Endothelial cell of umbilical vein (primary cell): ENCODE measurements at regions not wholly inside any gene's neighbourhood (a gene's known extent, or its start where the extent isn't known, plus 50 kb on each side); places are given as distances from the start of the nearest gene placed in this dataset.
A peak's percentile ranks its signal among the peaks of the same experiment; 100 is the strongest.

Experiments
- BruUV-seq: library from RNA; stranded (reverse); fragments of 400-500 nt; replicated peaks from 2 replicates; lab custom pipeline; 2021; lab: Mats Ljungman, UMichigan
- CTCF ChIA-PET: fragments of 300-600, 350-600 bp; sonication (Branson Sonifier 250); formaldehyde crosslinking; loops from one replicate; lab custom pipeline; 2021; ENCODE audit warnings: antibody characterized with exemption, inconsistent platforms; lab: Charles Lee
- POLR2A ChIA-PET: fragments of 300-600, 350-600 bp; sonication (Branson Sonifier 250); formaldehyde crosslinking; loops from one replicate; lab custom pipeline; 2021; ENCODE audit warnings: antibody characterized with exemption, inconsistent platforms; lab: Charles Lee
- DNase-seq: peaks from one replicate; pipeline ENCODE4 v3.0.0-alpha.2; 2011; ENCODE audit warnings: low read depth, low spot score
- FAIRE-seq: peaks from 2 replicates; lab custom pipeline; 2011; peaks lifted over from hg19 to GRCh38; lab: Jason Lieb, UNC
- H2AFZ ChIP-seq: 2 replicates; pipeline ENCODE4 v1.6.0; 2012; ENCODE audit warnings: low read depth, low read length, control low read depth, inconsistent platforms
- H3K27ac ChIP-seq: 2 replicates; pipeline ENCODE4 v1.5.1; 2011; ENCODE audit warnings: low read depth, mild to moderate bottlenecking, control low read depth, low read length, moderate library complexity; ENCODE audit not compliant: insufficient read depth
- H3K27me3 ChIP-seq, 2 experiments: 2 replicates each; pipeline versions ENCODE4 v1.6.0 to v1.6.1; 2011; ENCODE audit warnings: low read length in 2 of 2, mixed read lengths in 1 of 2; ENCODE audit not compliant: control insufficient read depth in 2 of 2, insufficient read depth in 2 of 2
- H3K36me3 ChIP-seq, 2 experiments: 2 replicates in 1 of 2; 3 replicates in 1 of 2; pipeline ENCODE4 v1.5.1; 2011; ENCODE audit warnings: low read length in 2 of 2, mild to moderate bottlenecking in 1 of 2, moderate library complexity in 1 of 2; ENCODE audit not compliant: control insufficient read depth in 2 of 2, insufficient read depth in 2 of 2; ENCODE audit errors: extremely low read depth in 1 of 2
- H3K4me1 ChIP-seq: 3 replicates; pipeline ENCODE4 v1.5.1; 2011; ENCODE audit warnings: mild to moderate bottlenecking, low read length; ENCODE audit not compliant: control insufficient read depth, insufficient read depth; ENCODE audit errors: extremely low read depth
- H3K4me2 ChIP-seq: 2 replicates; pipeline ENCODE4 v1.6.1; 2011; ENCODE audit warnings: low read length, control low read depth, mixed read lengths; ENCODE audit not compliant: insufficient read depth
- H3K4me3 ChIP-seq, 3 experiments: fragments of 200-600 bp in 1 of 3; sonication (generic), shearing (Covaris generic) in 1 of 3; replicated peaks in 1 of 3; 2 replicates each; pipeline ENCODE4 v1.5.1; 2011 to 2016; ENCODE audit warnings: control low read depth in 3 of 3, low read length in 3 of 3, mild to moderate bottlenecking in 2 of 3, inconsistent platforms in 1 of 3, low read depth in 1 of 3, moderate library complexity in 1 of 3; ENCODE audit not compliant: insufficient read depth in 1 of 3
- H3K79me2 ChIP-seq: 2 replicates; pipeline ENCODE4 v1.6.0; 2012; ENCODE audit warnings: low read length, inconsistent platforms; ENCODE audit not compliant: control insufficient read depth, insufficient read depth
- H3K9ac ChIP-seq: replicated peaks from 2 replicates; pipeline ENCODE3; 2011; ENCODE audit warnings: low read length, control low read depth; ENCODE audit not compliant: insufficient read depth; ENCODE audit errors: extremely low read depth
- H3K9me1 ChIP-seq: replicated peaks from 3 replicates; pipeline ENCODE4 v1.6.0; 2011; ENCODE audit warnings: mild to moderate bottlenecking, low read length; ENCODE audit not compliant: control insufficient read depth, insufficient read depth; ENCODE audit errors: extremely low read depth
- H3K9me3 ChIP-seq: replicated peaks from 2 replicates; pipeline ENCODE4 v1.5.1; 2012; ENCODE audit warnings: low read length, inconsistent platforms; ENCODE audit not compliant: control insufficient read depth, insufficient read depth
- H4K20me1 ChIP-seq: replicated peaks from 2 replicates; pipeline ENCODE3; 2011; ENCODE audit warnings: mild to moderate bottlenecking, low read length; ENCODE audit not compliant: control insufficient read depth, insufficient read depth; ENCODE audit errors: extremely low read depth
- CTCF ChIP-seq, 2 donors: IDR thresholded peaks; 1 replicate in 1 of 2; 2 replicates in 1 of 2; pipeline ENCODE4 v1.5.1; 2011; ENCODE audit warnings: low read length in 2 of 2, mild to moderate bottlenecking in 2 of 2, moderate library complexity in 2 of 2, control low read depth in 1 of 2, inconsistent platforms in 1 of 2, low read depth in 1 of 2; ENCODE audit not compliant: insufficient read depth in 1 of 2; ENCODE audit errors: extremely low read depth in 1 of 2
- EZH2 ChIP-seq: IDR thresholded peaks from 2 replicates; pipeline ENCODE4 v1.6.1; 2012; ENCODE audit warnings: borderline replicate concordance, low read depth, mild to moderate bottlenecking, moderate library complexity, low read length, inconsistent platforms; ENCODE audit not compliant: severe bottlenecking
- FOS ChIP-seq: IDR thresholded peaks from 2 replicates; pipeline ENCODE4 v1.6.1; 2011; ENCODE audit warnings: mild to moderate bottlenecking, low read length, moderate library complexity, borderline replicate concordance; ENCODE audit not compliant: insufficient read depth
- GATA2 ChIP-seq: IDR thresholded peaks from 2 replicates; pipeline ENCODE4 v1.7.0; 2011; ENCODE audit warnings: low read depth, mild to moderate bottlenecking, moderate library complexity, mixed read lengths, low read length; ENCODE audit not compliant: insufficient read length, insufficient read depth
- JUN ChIP-seq: IDR thresholded peaks from 2 replicates; pipeline ENCODE4 v1.6.1; 2011; ENCODE audit warnings: borderline replicate concordance, low read depth; ENCODE audit not compliant: insufficient read length, insufficient read depth
- MAX ChIP-seq: IDR thresholded peaks from 2 replicates; pipeline ENCODE4 v1.6.1; 2011; ENCODE audit not compliant: insufficient read depth, insufficient read length
- MYC ChIP-seq: IDR thresholded peaks from one replicate; pipeline ENCODE4 v1.6.1; 2011; ENCODE audit warnings: mild to moderate bottlenecking, low read depth, low read length
- POLR2A ChIP-seq: IDR thresholded peaks from 2 replicates; pipeline ENCODE4 v1.6.1; 2012; ENCODE audit warnings: low read depth, mild to moderate bottlenecking, control low read depth, low read length
- POLR2AphosphoS5 ChIP-seq: IDR thresholded peaks from 2 replicates; pipeline ENCODE4 v1.6.1; 2012; ENCODE audit warnings: low read depth, mild to moderate bottlenecking, control low read depth, low read length, moderate library complexity; ENCODE audit not compliant: insufficient read depth
- dilution Hi-C: fragments of 300-500 bp; cut with MboI; formaldehyde crosslinking; loops from one replicate; pipeline ENCODE4 v1.15.0; 2019; ENCODE audit warnings: low sequenced_read_pairs; ENCODE audit not compliant: extremely low pct_ligation_motif_present
- intact Hi-C: fragments of 100-400 bp; cut with micrococcal nuclease; formaldehyde crosslinking; loops from one replicate; pipeline ENCODE4 v1.10.0; 2022

DNA sequence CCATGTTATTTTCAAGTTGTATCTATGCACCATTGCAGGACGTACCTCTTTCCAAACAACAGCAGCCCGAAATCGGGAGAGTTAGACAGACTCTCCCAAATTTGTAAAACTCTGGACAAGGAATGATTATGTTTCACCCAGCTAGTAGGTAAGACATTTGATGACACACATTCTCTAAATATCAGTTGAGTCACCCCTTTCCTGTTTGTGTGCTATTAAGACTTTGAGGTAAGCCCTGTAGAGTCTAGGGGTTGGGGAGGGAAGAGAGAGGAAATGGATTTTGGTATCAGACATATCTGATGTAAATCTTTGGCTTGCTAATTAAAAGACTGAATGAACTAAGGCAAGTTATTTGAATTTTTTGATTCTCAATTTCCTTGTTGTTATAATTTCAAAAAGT is 999.0 kb downstream of the TUSC7 start:
- H3K79me2 ChIP-seq, result no peaks in the 10 kb centered on the region
- H3K36me3 ChIP-seq, result no peaks in the 10 kb centered on the region
- H3K27ac ChIP-seq, result no peak overlapping the region
- dilution Hi-C loops (no loop called here), intact Hi-C loops (no loop called here)
- CTCF ChIA-PET, result interaction anchor here (1.4 kb wide), 1 partner anchor 27 kb away, joined by 3 read pairs; no protein-coding TSS in a partner anchor
- H3K4me1 ChIP-seq, result no peaks in the 10 kb centered on the region
- no peak overlapping the region for H3K9ac ChIP-seq
- H3K27me3 ChIP-seq, result no peaks in the 10 kb centered on the region
- no peaks in the 10 kb centered on the region for H3K9me1 ChIP-seq
- FAIRE-seq (no peak), DNase-seq (no peak)
- no peaks in the 10 kb centered on the region for H3K9me3 ChIP-seq
- H2AFZ ChIP-seq, result no peak overlapping the region
- TF ChIP-seq FOS, result peak; percentile 45
- no peak for TF ChIP-seq EZH2
- no peak for TF ChIP-seq JUN
- POLR2A ChIA-PET, result no interaction called here
- BruUV-seq, result no TSS peak
- H3K4me3 ChIP-seq, result no peak overlapping the region
- no peaks in the 10 kb centered on the region for H4K20me1 ChIP-seq
- no peak overlapping the region for H3K4me2 ChIP-seq

GRCh38 chr3:117709108-117709507 is 999.5 kb downstream of the TUSC7 start:
- Histone ChIP-seq H3K79me2 (no peaks in the 10 kb centered on the region), H3K4me2 (no peak overlapping the region), H2AFZ (no peak overlapping the region), H3K9me1 (no peaks in the 10 kb centered on the region), H3K4me1 (no peaks in the 10 kb centered on the region), H3K4me3 (no peak overlapping the region), H4K20me1 (no peaks in the 10 kb centered on the region), H3K27me3 (no peaks in the 10 kb centered on the region), H3K36me3 (no peaks in the 10 kb centered on the region), H3K27ac (no peak overlapping the region), H3K9ac (no peak overlapping the region), H3K9me3 (no peaks in the 10 kb centered on the region)
- TF ChIP-seq FOS, result no peak
- TF ChIP-seq POLR2A, result no peak
- TF ChIP-seq POLR2AphosphoS5, result no peak
- TF ChIP-seq GATA2, result no peak
- TF ChIP-seq CTCF (IDR thresholded peaks at IDR 0.05; ENCODE audit: extremely low read depth in 1 of 2, insufficient read depth in 1 of 2, low read depth in 1 of 2, low read length in 2 of 2), result no peak
- TF ChIP-seq MAX, result no peak
- TF ChIP-seq EZH2, result no peak
- TF ChIP-seq MYC, result no peak
- TF ChIP-seq JUN, result no peak
- ChIA-PET POLR2A (no interaction called here), CTCF (interaction anchor here (1.3 to 1.4 kb wide), 2 partner anchors 27 to 938 kb away, joined by 3 read pairs; no protein-coding TSS in a partner anchor)
- DNase-seq (no peak), FAIRE-seq (no peak)
- dilution Hi-C loops, result no loop called here
- BruUV-seq, result no TSS peak
- intact Hi-C loops, result no loop called here
